ENCODE measurements at regions not wholly inside any gene's neighbourhood (a gene's known extent, or its start where the extent isn't known, plus 50 kb on each side); places are given as distances from the start of the nearest gene placed in this dataset.
"Not testable (repeated sequence)": the region's sequence is repeated elsewhere in the genome, so short reads cannot be mapped to it uniquely, and the experiment has no call there.

- Histone ChIP-seq H3K4me1 (ENCODE audit: control insufficient read depth, insufficient read depth, low read length) (no peaks in the 10 kb centered on the region), H2AFZ (ENCODE audit: control insufficient read depth, low read depth, low read length) (no peak overlapping the region), H3K79me2 (ENCODE audit: control insufficient read depth, insufficient read depth, low read length) (no peaks in the 10 kb centered on the region), H3K27me3 (replicated peaks in 1 of 2; ENCODE audit: control insufficient read depth in 2 of 2, insufficient read depth in 2 of 2, low read length in 1 of 2) (no peaks in the 10 kb centered on the region), H3K9me3 (replicated peaks; ENCODE audit: control insufficient read depth, insufficient read depth, low read length) (no peaks in the 10 kb centered on the region), H3K27ac (ENCODE audit: control insufficient read depth, insufficient read depth) (no peak overlapping the region), H3K4me2 (ENCODE audit: control insufficient read depth, insufficient read depth) (no peak overlapping the region), H3K9ac (ENCODE audit: control insufficient read depth, insufficient read depth, low read length) (no peak overlapping the region), H3K4me3 (no peak overlapping the region), H4K20me1 (ENCODE audit: control insufficient read depth, insufficient read depth) (no peaks in the 10 kb centered on the region), H3K36me3 (ENCODE audit: control insufficient read depth in 2 of 2, insufficient read depth in 2 of 2, low read length in 1 of 2) (no peaks in the 10 kb centered on the region)
- ChIA-PET SMC1A (ENCODE audit: uncharacterized antibody, unreplicated experiment) (no interaction called here), POLR2A (no interaction called here), RAD21 (ENCODE audit: unreplicated experiment) (no interaction called here), CTCF (no interaction called here)
- 20% methylated on average over 3 of the region's 3 CpGs for whole genome bisulfite sequencing (ENCODE audit: insufficient coverage, insufficient replicate concordance, low lambda C conversion rate, missing lambda C conversion rate)
- in situ Hi-C loops (cut with MboI) = no loop called here
- FAIRE-seq (no peak), DNase-seq (ENCODE audit: low read depth, low spot score) (no peak), ATAC-seq (no peak)
- BruUV-seq (replicated peaks) = no TSS peak
- intact Hi-C loops (cut with micrococcal nuclease; ENCODE audit: unreplicated experiment) = no loop called here
- TF ChIP-seq CREB1 (IDR thresholded peaks at IDR 0.05; ENCODE audit: low read depth) (no peak), DPF2 (IDR thresholded peaks at IDR 0.05) (no peak), FOS (IDR thresholded peaks at IDR 0.05; ENCODE audit: borderline replicate concordance, extremely low read depth, insufficient read length) (no peak), IRF4 (IDR thresholded peaks at IDR 0.05; ENCODE audit: low read depth, low read length) (no peak), SMC3 (IDR thresholded peaks at IDR 0.05; ENCODE audit: borderline replicate concordance, low read length) (no peak), MEF2B (IDR thresholded peaks at IDR 0.05; ENCODE audit: partially characterized antibody, poor library complexity, severe bottlenecking) (no peak), KLF5 (IDR thresholded peaks at IDR 0.05; ENCODE audit: partially characterized antibody) (no peak), TCF7 (IDR thresholded peaks at IDR 0.05; ENCODE audit: borderline replicate concordance) (no peak), REST (IDR thresholded peaks at IDR 0.05; ENCODE audit: low read depth, low read length) (no peak), CREM (IDR thresholded peaks at IDR 0.05; ENCODE audit: low read depth) (no peak), YBX1 (IDR thresholded peaks at IDR 0.05) (no peak)
- TF ChIP-seq, protein P1, sequence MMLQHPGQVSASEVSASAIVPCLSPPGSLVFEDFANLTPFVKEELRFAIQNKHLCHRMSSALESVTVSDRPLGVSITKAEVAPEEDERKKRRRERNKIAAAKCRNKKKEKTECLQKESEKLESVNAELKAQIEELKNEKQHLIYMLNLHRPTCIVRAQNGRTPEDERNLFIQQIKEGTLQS (IDR thresholded peaks at IDR 0.05; ENCODE audit: borderline replicate concordance, extremely low read depth, low read depth, low read length) = no peak
Observed at GRCh38 chr3:26145769-26146168, 355.9 kb downstream of the OXSM start.

- SMC1A ChIA-PET (ENCODE audit: uncharacterized antibody, unreplicated experiment); RAD21 ChIA-PET (ENCODE audit: unreplicated experiment); H3K27ac ChIP-seq (ENCODE audit: control insufficient read depth, insufficient read depth); POLR2A ChIA-PET; intact Hi-C loops (cut with micrococcal nuclease; ENCODE audit: unreplicated experiment); H4K20me1 ChIP-seq (ENCODE audit: control insufficient read depth, insufficient read depth); H3K4me1 ChIP-seq (ENCODE audit: control insufficient read depth, insufficient read depth, low read length); H3K79me2 ChIP-seq (ENCODE audit: control insufficient read depth, insufficient read depth, low read length); in situ Hi-C loops (cut with MboI); BruUV-seq (replicated peaks); ATAC-seq; H3K36me3 ChIP-seq (ENCODE audit: control insufficient read depth in 2 of 2, insufficient read depth in 2 of 2, low read length in 1 of 2); H3K4me2 ChIP-seq (ENCODE audit: control insufficient read depth, insufficient read depth); FAIRE-seq; H3K27me3 ChIP-seq (replicated peaks in 1 of 2; ENCODE audit: control insufficient read depth in 2 of 2, insufficient read depth in 2 of 2, low read length in 1 of 2); H3K4me3 ChIP-seq; H2AFZ ChIP-seq (ENCODE audit: control insufficient read depth, low read depth, low read length); H3K9me3 ChIP-seq (replicated peaks; ENCODE audit: control insufficient read depth, insufficient read depth, low read length); H3K9ac ChIP-seq (ENCODE audit: control insufficient read depth, insufficient read depth, low read length); DNase-seq (ENCODE audit: low read depth, low spot score): not testable (repeated sequence)
- 30% methylated on average over 4 of the region's 4 CpGs for WGBS (ENCODE audit: insufficient coverage, insufficient replicate concordance, low lambda C conversion rate, missing lambda C conversion rate)
- CTCF ChIA-PET = interaction anchor here (0.7 kb wide), 1 partner anchor 15 kb away, joined by 4 read pairs; no protein-coding TSS in a partner anchor
Observed at GRCh38 chr3:26157428-26157827, 367.5 kb downstream of the OXSM start.
